ENCODE measurements at regions not wholly inside any gene's neighbourhood (a gene's known extent, or its start where the extent isn't known, plus 50 kb on each side); places are given as distances from the start of the nearest gene placed in this dataset.

GRCh38 chr18:45349467-45349866 is 265.8 kb upstream of the SLC14A2 start:
- H3K9me3 Mint-ChIP-seq: no peaks in the 10 kb centered on the region
- Histone ChIP-seq H3K4me1 (ENCODE audit: insufficient read depth, low read length) (no peaks in the 10 kb centered on the region), H3K27ac (ENCODE audit: low read depth in 1 of 2, low read length in 2 of 2) (no peak overlapping the region), H3K4me3 (ENCODE audit: low read length) (no peak overlapping the region), H3K36me3 (ENCODE audit: insufficient read depth, low read length) (no peaks in the 10 kb centered on the region), H3K27me3 (ENCODE audit: control insufficient read depth in 1 of 2, insufficient read depth in 2 of 2, low read length in 2 of 2) (no peaks in the 10 kb centered on the region), H3K9me3 (ENCODE audit: control insufficient read depth in 1 of 2, insufficient read depth in 1 of 2, low read length in 2 of 2) (no peaks in the 10 kb centered on the region)
- no peak for DNase-seq
- peaks cover 5% of the 10 kb centered on the region for H3K27me3 Mint-ChIP-seq
- CTCF ChIA-PET: no interaction called here
- intact Hi-C loops (cut with DNase I, micrococcal nuclease): no loop called here
- H3K4me1 Mint-ChIP-seq (ENCODE audit: low read depth): no peaks in the 10 kb centered on the region
- TF ChIP-seq CTCF (IDR thresholded peaks at IDR 0.05): no peak
- no peaks in the 10 kb centered on the region for H3K36me3 Mint-ChIP-seq (ENCODE audit: low read depth)
- POLR2A ChIA-PET: no interaction called here
- ATAC-seq (ENCODE audit: poor library complexity): no peak
- no peak overlapping the region for H3K4me3 Mint-ChIP-seq
- no peak overlapping the region for H3K27ac Mint-ChIP-seq

GRCh38 chr18:45350404-45351156 is 264.7 kb upstream of the SLC14A2 start:
- no peak for TF ChIP-seq CTCF (IDR thresholded peaks at IDR 0.05)
- intact Hi-C loops (cut with DNase I, micrococcal nuclease): no loop called here
- Mint-ChIP-seq H3K4me1 (ENCODE audit: low read depth) (no peaks in the 10 kb centered on the region), H3K4me3 (no peak overlapping the region), H3K27me3 (peaks cover 5% of the 10 kb centered on the region), H3K27ac (no peak overlapping the region), H3K9me3 (no peaks in the 10 kb centered on the region), H3K36me3 (ENCODE audit: low read depth) (no peaks in the 10 kb centered on the region)
- ATAC-seq (ENCODE audit: poor library complexity) (no peak), DNase-seq (no peak)
- H3K4me1 ChIP-seq (ENCODE audit: insufficient read depth, low read length): no peaks in the 10 kb centered on the region
- H3K27ac ChIP-seq (ENCODE audit: low read depth in 1 of 2, low read length in 2 of 2): no peak overlapping the region
- H3K36me3 ChIP-seq (ENCODE audit: insufficient read depth, low read length): no peaks in the 10 kb centered on the region
- no peak overlapping the region for H3K4me3 ChIP-seq (ENCODE audit: low read length)
- POLR2A ChIA-PET: no interaction called here
- no peaks in the 10 kb centered on the region for H3K9me3 ChIP-seq (ENCODE audit: control insufficient read depth in 1 of 2, insufficient read depth in 1 of 2, low read length in 2 of 2)
- CTCF ChIA-PET: no interaction called here
- no peaks in the 10 kb centered on the region for H3K27me3 ChIP-seq (ENCODE audit: control insufficient read depth in 1 of 2, insufficient read depth in 2 of 2, low read length in 2 of 2)

DNA sequence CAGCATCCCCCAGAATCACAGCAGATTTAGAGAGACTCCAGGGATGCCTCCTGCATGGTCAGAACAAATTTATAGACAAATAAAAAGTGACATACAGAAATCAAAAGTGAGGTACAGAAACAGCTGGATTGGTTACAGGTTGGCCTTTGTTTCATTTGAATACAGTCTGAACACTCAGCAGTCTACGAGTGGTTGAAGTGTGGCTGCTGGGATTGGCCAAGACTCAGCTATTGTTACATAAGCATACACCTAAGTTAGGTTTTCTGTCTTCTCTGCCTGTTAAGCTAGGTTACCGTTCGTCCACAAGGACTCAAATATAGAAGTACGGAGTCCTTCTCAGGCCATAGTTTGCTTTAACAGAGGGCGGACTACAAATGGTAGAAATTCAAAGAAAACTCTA is 262.4 kb upstream of the SLC14A2 start:
- Histone ChIP-seq H3K36me3 (ENCODE audit: insufficient read depth, low read length) (no peaks in the 10 kb centered on the region), H3K4me3 (ENCODE audit: low read length) (no peak overlapping the region), H3K27me3 (ENCODE audit: control insufficient read depth in 1 of 2, insufficient read depth in 2 of 2, low read length in 2 of 2) (no peaks in the 10 kb centered on the region), H3K27ac (ENCODE audit: low read depth in 1 of 2, low read length in 2 of 2) (no peak overlapping the region), H3K4me1 (ENCODE audit: insufficient read depth, low read length) (no peaks in the 10 kb centered on the region), H3K9me3 (ENCODE audit: control insufficient read depth in 1 of 2, insufficient read depth in 1 of 2, low read length in 2 of 2) (no peaks in the 10 kb centered on the region)
- Mint-ChIP-seq H3K4me1 (ENCODE audit: low read depth) (no peaks in the 10 kb centered on the region), H3K9me3 (no peaks in the 10 kb centered on the region), H3K27ac (no peak overlapping the region), H3K36me3 (ENCODE audit: low read depth) (no peaks in the 10 kb centered on the region), H3K27me3 (peaks cover 5% of the 10 kb centered on the region), H3K4me3 (no peak overlapping the region)
- no peak for TF ChIP-seq CTCF (IDR thresholded peaks at IDR 0.05)
- ATAC-seq (ENCODE audit: poor library complexity) (no peak), DNase-seq (no peak)
- POLR2A ChIA-PET: no interaction called here
- intact Hi-C loops (cut with DNase I, micrococcal nuclease): no loop called here
- CTCF ChIA-PET: no interaction called here
